Cardiac fibroblast (primary cell): ENCODE measurements at regions not wholly inside any gene's neighbourhood (a gene's known extent, or its start where the extent isn't known, plus 50 kb on each side); places are given as distances from the start of the nearest gene placed in this dataset.
A peak's percentile ranks its signal among the peaks of the same experiment; 100 is the strongest.

Source experiments
- DNase-seq, 2 donors: peaks; one replicate each; pipeline versions ENCODE4 v3.0.0 to v3.0.0-alpha.2; 2010; ENCODE audit warnings: low read depth in 2 of 2
- H3K4me3 ChIP-seq, 2 donors: replicated peaks in 1 of 2; 1 replicate in 1 of 2; 2 replicates in 1 of 2; pipeline ENCODE4 v1.5.1; 2011; ENCODE audit warnings: low read depth in 2 of 2, low read length in 2 of 2, mild to moderate bottlenecking in 2 of 2, moderate library complexity in 1 of 2
- TF ChIP-seq, protein P1 (sequence below): IDR thresholded peaks from one replicate; pipeline ENCODE4 v1.5.1; 2011; ENCODE audit warnings: low read depth, mild to moderate bottlenecking, low read length, inconsistent platforms

DNA sequence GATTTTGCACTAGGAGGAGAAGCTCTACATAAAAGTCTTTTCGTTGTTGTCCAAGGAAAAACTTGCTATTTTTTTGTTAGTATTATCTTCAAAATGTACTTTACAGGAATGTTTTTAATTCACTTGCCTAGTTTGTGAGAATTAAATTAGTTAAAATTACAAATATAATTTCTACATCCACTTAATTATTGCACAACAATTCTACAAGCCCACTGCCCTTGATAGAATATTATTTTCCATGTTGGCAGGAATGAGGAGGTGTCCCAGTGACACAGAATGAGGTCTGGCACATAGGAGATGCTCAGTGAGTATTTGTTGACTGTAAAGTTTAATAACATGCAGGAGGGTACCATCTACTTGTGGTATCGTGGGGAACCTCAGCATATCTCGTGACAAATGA is 255.4 kb downstream of the SDHAF3 start:
- H3K4me3 ChIP-seq = no peak overlapping the region
- DNase-seq = no peak
- TF ChIP-seq, protein P1, sequence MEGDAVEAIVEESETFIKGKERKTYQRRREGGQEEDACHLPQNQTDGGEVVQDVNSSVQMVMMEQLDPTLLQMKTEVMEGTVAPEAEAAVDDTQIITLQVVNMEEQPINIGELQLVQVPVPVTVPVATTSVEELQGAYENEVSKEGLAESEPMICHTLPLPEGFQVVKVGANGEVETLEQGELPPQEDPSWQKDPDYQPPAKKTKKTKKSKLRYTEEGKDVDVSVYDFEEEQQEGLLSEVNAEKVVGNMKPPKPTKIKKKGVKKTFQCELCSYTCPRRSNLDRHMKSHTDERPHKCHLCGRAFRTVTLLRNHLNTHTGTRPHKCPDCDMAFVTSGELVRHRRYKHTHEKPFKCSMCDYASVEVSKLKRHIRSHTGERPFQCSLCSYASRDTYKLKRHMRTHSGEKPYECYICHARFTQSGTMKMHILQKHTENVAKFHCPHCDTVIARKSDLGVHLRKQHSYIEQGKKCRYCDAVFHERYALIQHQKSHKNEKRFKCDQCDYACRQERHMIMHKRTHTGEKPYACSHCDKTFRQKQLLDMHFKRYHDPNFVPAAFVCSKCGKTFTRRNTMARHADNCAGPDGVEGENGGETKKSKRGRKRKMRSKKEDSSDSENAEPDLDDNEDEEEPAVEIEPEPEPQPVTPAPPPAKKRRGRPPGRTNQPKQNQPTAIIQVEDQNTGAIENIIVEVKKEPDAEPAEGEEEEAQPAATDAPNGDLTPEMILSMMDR = no peak

DNA sequence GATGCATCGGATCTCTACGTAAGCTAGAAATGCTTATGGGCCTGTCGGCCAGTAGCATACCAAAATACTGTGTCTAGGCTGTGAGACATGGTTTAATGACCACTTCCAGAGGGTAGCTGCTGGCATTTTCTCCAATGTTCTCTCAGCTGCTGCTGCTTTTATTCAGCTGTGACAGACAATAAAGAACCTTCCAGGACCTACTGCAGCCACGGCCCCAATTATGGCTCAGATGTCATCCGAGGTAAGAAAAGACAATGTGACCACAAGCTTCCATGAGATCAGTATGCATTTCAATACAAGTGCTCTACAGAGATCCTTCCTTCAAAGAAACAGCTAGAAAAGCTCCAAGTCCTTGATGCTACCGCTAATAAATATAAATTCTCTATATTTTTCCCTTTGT is 256.2 kb downstream of the SDHAF3 start:
- DNase-seq = no peak
- TF ChIP-seq, protein P1 = no peak
- H3K4me3 ChIP-seq = no peak overlapping the region

DNA sequence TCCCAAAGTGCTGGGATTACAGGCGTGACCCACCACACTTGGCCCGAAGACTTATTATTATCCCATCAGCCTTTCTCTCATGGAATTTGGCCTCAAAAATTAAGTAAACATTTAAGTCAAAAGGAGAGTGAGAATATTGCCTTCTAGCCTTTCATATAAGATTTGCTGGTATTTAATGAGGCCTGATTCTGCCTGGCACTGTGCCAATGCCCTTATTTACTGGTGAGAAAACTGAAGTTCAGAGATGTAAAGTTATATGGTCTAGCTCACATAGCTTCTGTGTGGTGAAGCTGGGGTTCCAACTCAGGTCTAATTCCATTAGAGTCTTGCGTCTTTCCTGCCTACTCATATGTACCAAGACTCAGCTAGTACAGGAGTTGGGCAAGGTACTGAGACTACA is 260.2 kb downstream of the SDHAF3 start:
- TF ChIP-seq, protein P1 = no peak
- no peak overlapping the region for H3K4me3 ChIP-seq
- DNase-seq = no peak

DNA sequence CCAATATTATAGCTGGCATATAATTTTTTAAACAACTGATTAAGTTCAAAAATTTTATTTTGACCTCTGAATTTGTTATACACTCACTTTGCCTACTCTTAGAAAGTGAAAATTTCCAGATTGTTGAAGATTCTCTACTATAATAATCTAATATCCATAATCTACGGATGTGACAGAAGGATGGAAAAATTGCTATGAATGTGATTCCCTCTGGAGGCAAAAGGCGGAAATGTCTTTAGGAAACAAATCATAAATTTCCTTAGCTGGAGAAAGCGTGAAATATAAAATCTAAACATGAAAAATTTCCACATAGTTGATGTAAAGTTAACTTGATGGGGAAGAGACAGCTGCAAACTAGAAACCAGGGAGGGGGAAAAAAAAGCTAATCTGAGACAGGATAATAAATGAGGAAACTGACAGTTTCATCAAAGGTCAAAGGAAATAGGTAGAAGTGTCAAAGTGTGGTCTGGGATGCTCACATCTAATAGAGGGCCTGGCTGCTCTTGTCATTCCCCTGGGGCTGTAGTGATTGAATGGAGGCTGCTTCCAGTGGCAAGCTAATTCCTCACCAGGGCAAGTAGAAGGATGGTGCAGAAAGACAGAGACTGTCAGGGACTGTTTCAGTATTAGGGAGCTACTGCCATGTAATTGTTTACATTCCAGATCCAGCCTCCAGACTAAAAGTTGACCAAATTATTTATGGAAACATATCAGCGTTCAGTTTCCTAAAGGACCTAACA is 264.5 kb downstream of the SDHAF3 start:
- no peak for DNase-seq
- TF ChIP-seq, protein P1 = peak; percentile 4
- H3K4me3 ChIP-seq = no peak overlapping the region

DNA sequence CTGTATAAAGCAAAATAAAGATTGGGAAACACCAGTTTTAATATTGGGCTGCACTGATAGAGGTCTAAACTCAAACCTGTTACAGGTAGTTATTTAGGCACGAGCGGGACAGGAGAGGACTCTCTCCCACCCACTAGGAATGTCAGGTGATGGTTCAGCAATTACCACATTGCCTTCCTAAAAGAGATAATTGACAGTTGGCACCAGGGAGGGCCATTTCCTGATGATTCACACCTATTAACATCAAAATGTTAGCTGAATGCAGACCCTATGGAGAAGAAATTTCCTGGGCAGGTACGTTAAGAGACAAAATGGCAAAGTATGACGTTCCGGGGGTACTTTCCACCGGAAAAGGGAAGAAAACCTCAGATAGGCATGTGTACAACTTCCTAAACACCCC is 272.6 kb downstream of the SDHAF3 start:
- H3K4me3 ChIP-seq = no peak overlapping the region
- TF ChIP-seq, protein P1 = no peak
- no peak for DNase-seq

DNA sequence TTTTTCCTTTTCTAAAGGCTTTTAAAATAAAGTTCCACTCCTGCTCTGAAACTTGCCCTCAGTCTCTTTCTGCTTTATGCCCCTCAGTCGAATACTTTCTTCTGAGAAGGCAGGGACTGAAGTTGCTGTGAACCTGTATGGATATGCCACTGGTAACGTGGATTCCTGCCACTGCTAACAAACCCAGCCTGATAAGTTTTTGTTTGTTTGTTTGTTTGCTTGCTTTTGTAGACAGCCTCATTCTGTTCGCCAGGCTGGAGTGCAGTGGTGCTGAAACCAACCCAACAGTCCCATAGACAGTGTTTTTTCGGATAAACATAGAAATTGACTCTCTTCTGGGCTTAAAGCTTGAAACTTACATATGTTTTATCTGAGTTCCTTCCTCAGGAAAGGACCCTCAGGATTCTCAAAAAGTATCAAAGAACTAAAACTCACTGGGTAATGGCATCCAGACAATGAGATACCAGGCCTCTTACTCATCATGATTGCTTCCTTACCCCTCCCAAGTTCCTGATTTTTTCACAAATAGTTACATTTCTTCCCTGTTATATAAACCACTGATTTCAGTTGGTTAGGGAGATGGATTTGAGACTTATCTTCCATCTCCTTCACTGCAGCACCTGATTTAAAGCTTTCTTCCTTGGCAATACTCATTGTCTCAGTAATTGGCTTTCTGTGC is 273.6 kb downstream of the SDHAF3 start:
- peak in 1 of 2 donors; percentile 9 for DNase-seq
- TF ChIP-seq, protein P1 = no peak
- H3K4me3 ChIP-seq = no peak overlapping the region

DNA sequence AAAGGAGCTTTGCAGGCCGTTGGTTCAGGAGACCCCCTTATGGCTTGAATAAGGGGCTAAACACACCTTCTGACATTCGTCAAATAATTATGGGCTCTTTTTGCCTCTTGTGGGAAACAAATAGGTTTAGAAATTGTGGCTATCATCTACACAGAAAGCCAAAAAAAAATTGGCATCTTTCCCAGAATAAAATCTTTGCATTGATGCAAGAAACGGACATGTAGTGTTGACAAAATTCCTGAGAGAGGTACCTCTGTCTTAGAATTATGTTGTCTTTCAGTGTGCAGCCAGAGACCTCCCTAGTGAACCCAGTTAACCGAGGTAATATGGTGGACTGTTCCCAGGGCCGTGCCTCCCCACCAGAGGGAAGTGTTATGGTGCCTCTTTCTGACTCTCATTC is 283.9 kb downstream of the SDHAF3 start:
- peak; percentile 17 to 25 for DNase-seq
- H3K4me3 ChIP-seq = no peak overlapping the region
- TF ChIP-seq, protein P1 = no peak
